Glomerular endothelial cell (primary cell): ENCODE measurements at regions not wholly inside any gene's neighbourhood (a gene's known extent, or its start where the extent isn't known, plus 50 kb on each side); places are given as distances from the start of the nearest gene placed in this dataset.
"Not testable (repeated sequence)": the region's sequence is repeated elsewhere in the genome, so short reads cannot be mapped to it uniquely, and the experiment has no call there.

Experiments used
- DNase-seq: peaks from one replicate; pipeline ENCODE4 v3.0.0-alpha.2; 2011; ENCODE audit warnings: low read depth, low spot score; ENCODE audit errors: extremely low read depth

GRCh38 chr2:185625604-185626003 lies 113.0 kb upstream of the FSIP2 start:
- DNase-seq = no peak

- no peak for DNase-seq
Observed at GRCh38 chr2:185628985-185629384, 109.6 kb upstream of the FSIP2 start.

- no peak for DNase-seq
Observed at GRCh38 chr2:185633621-185634020, 105.0 kb upstream of the FSIP2 start.

GRCh38 chr2:185638771-185639170 lies 99.8 kb upstream of the FSIP2 start:
- DNase-seq = no peak

GRCh38 chr2:185640588-185640987 lies 98.0 kb upstream of the FSIP2 start:
- no peak for DNase-seq

GRCh38 chr2:185643434-185643833 lies 95.2 kb upstream of the FSIP2 start:
- DNase-seq = no peak

GRCh38 chr2:185644828-185645227 lies 93.8 kb upstream of the FSIP2 start:
- no peak for DNase-seq

- no peak for DNase-seq
Observed at GRCh38 chr2:185645529-185645928, 93.1 kb upstream of the FSIP2 start.

- no peak for DNase-seq
Observed at GRCh38 chr2:185658750-185659149, 79.9 kb upstream of the FSIP2 start.

GRCh38 chr2:185663811-185664210 lies 74.8 kb upstream of the FSIP2 start:
- DNase-seq = no peak

GRCh38 chr2:185664384-185664783 lies 74.2 kb upstream of the FSIP2 start:
- DNase-seq = no peak

GRCh38 chr2:185665251-185665814 lies 73.3 kb upstream of the FSIP2 start:
- DNase-seq = no peak

GRCh38 chr2:185667452-185667851 lies 71.2 kb upstream of the FSIP2 start:
- DNase-seq = no peak

- DNase-seq = no peak
Observed at GRCh38 chr2:185668710-185669109, 69.9 kb upstream of the FSIP2 start.

- DNase-seq = no peak
Observed at GRCh38 chr2:185674232-185674631, 64.4 kb upstream of the FSIP2 start.

GRCh38 chr2:185676316-185676715 lies 62.3 kb upstream of the FSIP2 start:
- no peak for DNase-seq

GRCh38 chr2:185687001-185687400 lies 51.6 kb upstream of the FSIP2 start:
- not testable (repeated sequence) for DNase-seq

GRCh38 chr2:185687967-185688366 lies 50.6 kb upstream of the FSIP2 start:
- DNase-seq = no peak
